Urothelium cell line (cell line): ENCODE measurements at regions not wholly inside any gene's neighbourhood (a gene's known extent, or its start where the extent isn't known, plus 50 kb on each side); places are given as distances from the start of the nearest gene placed in this dataset.
A peak's percentile ranks its signal among the peaks of the same experiment; 100 is the strongest.
"Not testable (repeated sequence)": the region's sequence is repeated elsewhere in the genome, so short reads cannot be mapped to it uniquely, and the experiment has no call there.

Source experiments
- DNase-seq: peaks from one replicate; pipeline ENCODE4 v3.0.0; 2011; ENCODE audit warnings: low spot score, mixed read lengths
- FAIRE-seq: peaks from 2 replicates; lab custom pipeline; 2011; peaks lifted over from hg19 to GRCh38; lab: Jason Lieb, UNC

DNA sequence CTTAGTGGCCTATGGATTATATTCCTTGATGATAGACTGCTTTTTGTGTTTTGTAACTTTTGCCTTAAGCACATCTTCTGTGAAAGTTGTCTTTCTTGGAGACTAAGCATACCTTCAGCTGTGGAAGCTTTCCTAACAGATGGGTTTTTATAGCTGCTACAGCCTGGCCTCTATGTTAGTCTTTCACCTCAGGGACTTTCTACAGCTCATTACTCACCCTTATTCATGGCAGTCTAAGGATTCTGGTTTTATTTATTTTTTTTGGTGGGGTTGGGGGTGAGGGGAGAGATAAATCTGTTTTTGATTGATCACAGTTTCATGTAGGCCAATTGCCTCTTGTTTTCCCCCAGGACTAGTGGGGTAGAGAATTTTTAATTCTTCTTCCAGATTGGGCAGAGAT is 219.9 kb downstream of the DKK1 start:
- DNase-seq = no peak
- no peak for FAIRE-seq

DNA sequence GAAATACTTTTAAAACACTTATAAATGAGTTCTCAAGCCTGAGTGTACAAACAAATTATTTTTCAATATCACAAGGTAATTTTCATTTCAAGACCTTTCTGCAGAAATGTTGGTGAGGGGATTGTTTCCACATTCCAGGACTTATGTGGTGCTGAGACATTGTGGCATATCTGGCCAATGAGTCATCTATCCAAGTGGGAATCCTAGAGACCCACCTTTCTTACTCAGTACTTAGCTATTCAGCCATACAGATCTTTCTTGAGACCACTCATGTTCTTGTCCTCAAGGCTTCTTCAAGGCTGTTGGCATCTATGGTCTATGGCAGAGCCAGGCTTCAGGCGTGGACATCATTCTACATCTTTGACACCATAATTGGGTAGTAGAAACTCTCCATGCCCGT is 225.4 kb downstream of the DKK1 start:
- DNase-seq = peak; percentile 66
- FAIRE-seq = peak; percentile 82

GRCh38 chr10:52540479-52540984 is 226.5 kb downstream of the DKK1 start:
- DNase-seq (no peak), FAIRE-seq (no peak)

GRCh38 chr10:52541006-52541473 is 227.0 kb downstream of the DKK1 start:
- FAIRE-seq = no peak
- DNase-seq = no peak

GRCh38 chr10:52542906-52543305 is 228.8 kb downstream of the DKK1 start:
- DNase-seq (peak; percentile 11), FAIRE-seq (no peak)

DNA sequence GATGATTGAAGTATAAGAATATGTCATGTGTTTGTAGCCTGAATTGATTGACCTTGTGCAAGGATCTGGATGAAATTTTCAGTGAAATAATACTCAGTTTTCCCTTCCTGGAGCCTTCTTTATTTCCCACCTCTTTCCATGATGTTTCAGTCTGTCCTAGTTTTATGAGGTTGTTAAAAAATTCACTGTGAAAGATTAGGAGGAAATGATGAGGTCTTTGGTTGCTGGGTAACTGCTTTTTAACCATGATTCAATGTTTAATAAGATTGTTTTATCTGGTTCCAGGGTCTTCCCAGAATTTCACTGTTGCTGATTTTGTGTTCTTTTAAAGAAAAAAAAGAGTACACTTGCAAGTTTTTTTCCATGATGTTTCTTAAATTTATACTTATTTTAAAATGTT is 221.5 kb downstream of the MBL2 start:
- no peak for FAIRE-seq
- no peak for DNase-seq

GRCh38 chr10:52558090-52558489 is 214.5 kb downstream of the MBL2 start:
- FAIRE-seq (no peak), DNase-seq (no peak)

- no peak for FAIRE-seq
- no peak for DNase-seq
Measured at GRCh38 chr10:52561322-52561721, 211.3 kb downstream of the MBL2 start.

DNA sequence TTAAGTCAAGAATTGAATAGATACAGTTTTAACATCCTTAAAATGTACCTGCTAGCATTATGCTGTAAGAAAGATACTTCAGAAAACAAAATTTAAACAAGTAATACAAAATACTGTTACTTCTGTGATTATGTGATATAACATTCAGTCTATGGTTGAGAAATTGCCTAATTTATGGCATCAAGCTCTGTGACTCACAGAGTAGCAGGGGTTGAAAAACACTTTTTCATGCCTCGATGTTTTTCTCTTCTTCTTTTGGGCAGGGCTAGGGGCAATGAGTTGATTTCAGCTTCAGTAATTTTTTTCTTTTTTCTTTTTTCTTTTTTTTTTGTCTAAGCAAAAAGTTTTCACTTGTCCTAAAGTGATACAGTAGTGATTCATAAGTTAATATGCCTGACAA is 209.2 kb downstream of the MBL2 start:
- FAIRE-seq = no peak
- DNase-seq = no peak

- DNase-seq (peak; percentile 26), FAIRE-seq (no peak)
Measured at GRCh38 chr10:52566471-52567246, 205.9 kb downstream of the MBL2 start.

- FAIRE-seq = no peak
Measured at GRCh38 chr10:52567247-52567580, 205.4 kb downstream of the MBL2 start.

GRCh38 chr10:52568309-52568708 is 204.3 kb downstream of the MBL2 start:
- FAIRE-seq = no peak
- DNase-seq = no peak

More at GRCh38 chr10:52567247-52567580, 205.4 kb downstream of the MBL2 start:
- DNase-seq = no peak

- DNase-seq (no peak), FAIRE-seq (no peak)
Measured at GRCh38 chr10:52570490-52570889, 202.1 kb downstream of the MBL2 start.

DNA sequence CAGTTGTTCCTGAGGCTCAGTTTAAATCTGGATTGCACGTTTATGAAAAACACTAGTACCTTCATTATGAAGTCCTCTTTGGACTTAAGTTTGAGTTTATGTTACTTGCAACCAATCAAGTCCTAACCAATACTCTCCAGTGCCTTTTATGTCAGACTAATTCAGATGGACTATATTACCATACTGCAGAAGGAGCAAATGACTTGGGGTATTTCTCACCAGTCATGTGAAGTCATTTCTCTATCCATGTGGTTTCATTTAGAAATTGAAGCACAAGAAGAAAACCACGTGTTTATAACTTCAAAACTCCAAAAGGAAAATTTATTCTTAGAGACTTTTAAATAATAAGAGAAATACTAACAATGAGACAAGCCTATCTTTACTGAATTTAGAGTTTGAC is 201.6 kb downstream of the MBL2 start:
- DNase-seq = no peak
- no peak for FAIRE-seq

DNA sequence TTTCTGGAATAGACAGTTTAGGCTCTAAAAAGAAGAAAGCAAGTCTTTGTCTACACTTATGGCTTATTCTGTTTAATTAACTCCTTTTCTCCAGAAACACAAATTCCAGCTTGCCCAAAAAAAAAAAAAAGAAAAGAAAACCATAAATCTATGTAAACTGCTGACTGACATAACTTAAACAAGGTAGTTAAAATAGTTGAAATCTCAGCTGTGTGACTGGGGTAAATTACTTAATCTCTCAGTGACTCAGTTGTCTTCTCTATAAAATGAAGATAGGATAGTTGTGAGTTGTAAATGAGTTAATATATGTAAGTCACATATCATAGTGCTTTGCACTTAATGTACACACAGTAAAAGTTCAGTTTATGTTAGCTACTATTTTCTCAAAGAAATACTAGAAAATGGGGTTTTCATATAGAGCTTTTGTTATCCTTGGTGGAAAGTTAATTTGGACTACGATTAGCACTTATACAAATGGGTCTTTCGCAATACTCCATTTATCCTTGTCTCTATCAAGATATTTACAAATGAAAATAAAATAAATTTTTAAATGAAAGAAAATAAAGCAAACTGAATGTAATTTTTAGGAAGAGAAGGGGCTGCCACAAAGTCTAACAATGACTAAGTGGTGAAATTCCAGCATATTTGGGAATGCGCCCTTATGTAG is 200.9 kb downstream of the MBL2 start:
- FAIRE-seq (no peak), DNase-seq (no peak)

GRCh38 chr10:52573347-52573746 is 199.2 kb downstream of the MBL2 start:
- no peak for FAIRE-seq

GRCh38 chr10:52574697-52575096 is 197.9 kb downstream of the MBL2 start:
- DNase-seq = no peak
- no peak for FAIRE-seq

More at GRCh38 chr10:52573347-52573746, 199.2 kb downstream of the MBL2 start:
- no peak for DNase-seq

- no peak for FAIRE-seq
- no peak for DNase-seq
Measured at GRCh38 chr10:52577047-52577446, 195.5 kb downstream of the MBL2 start.

DNA sequence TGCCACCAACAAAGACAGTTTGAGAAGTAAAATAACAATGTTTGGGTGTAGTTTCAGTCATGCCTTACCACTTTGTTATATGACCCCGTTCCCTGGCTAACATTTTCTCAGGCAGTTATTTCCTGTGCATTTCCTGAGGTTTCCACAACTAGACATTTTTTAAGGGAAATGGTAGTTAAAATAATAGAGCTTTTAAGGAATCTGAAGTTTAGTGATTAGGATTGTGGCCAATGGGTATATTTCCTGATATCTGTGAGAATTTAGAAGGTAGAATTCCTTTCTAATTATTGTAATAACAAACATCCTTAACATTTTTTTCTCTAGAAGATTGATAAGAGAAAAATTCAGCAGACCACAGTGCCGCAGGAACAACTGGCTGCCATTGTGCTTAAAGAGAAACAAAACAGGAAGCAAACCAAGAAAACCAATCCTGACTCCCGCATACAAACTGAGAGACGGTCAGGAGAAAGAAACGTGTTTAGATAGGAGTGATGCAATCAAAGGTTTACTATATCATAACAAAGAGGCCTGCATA is 193.6 kb downstream of the MBL2 start:
- FAIRE-seq = no peak
- no peak for DNase-seq

- DNase-seq, FAIRE-seq: not testable (repeated sequence)
Measured at GRCh38 chr10:52581636-52582035, 190.9 kb downstream of the MBL2 start.

- no peak for FAIRE-seq
Measured at GRCh38 chr10:52583336-52583735, 189.2 kb downstream of the MBL2 start.

DNA sequence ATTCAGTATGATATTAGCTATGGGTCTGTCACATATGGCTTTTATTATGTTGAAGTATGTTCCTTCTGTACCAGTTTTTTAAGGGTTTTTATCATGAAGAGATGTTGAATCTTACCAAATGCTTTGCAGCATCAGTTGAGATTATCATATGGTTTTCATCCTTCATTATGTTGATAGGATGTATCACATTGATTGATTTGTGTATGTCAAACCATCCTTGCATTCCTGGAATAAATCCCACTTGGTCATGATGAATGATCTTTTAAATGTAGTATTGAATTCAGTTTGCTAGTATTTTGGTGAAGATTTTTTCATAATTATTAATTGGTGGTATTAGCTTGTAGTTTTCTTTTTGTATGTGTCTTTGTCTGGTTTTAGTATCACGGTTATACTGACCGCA is 185.9 kb downstream of the MBL2 start:
- peak; percentile 13 for FAIRE-seq

More at GRCh38 chr10:52583336-52583735, 189.2 kb downstream of the MBL2 start:
- DNase-seq = no peak

More for the DNA sequence above, 185.9 kb downstream of the MBL2 start:
- DNase-seq = no peak
